ENCODE measurements at regions not wholly inside any gene's neighbourhood (a gene's known extent, or its start where the extent isn't known, plus 50 kb on each side); places are given as distances from the start of the nearest gene placed in this dataset.

DNA sequence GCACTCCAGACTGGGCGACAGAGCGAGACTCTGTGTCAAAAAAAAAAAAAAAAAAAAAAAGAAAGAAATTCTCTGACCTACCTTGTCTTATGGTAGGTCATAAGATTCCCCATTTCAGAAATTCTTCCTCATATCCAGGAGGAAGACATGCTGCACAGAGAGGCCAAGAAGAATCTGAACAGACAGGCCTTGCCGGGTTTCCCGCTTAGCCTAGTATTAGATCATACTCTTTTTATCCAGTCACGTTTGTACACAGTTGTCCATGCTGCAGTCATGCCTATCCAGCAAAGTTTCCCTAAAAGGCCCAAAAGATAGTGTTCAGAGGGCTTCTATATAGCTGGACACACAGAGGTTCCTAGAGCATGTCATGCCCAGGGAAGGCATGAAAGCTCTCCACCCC lies 93.6 kb upstream of the CHODL start:
- no peak for DNase-seq (ENCODE audit: extremely low spot score)
- CTCF ChIA-PET, result no interaction called here
- TF ChIP-seq SUZ12 (IDR thresholded peaks at IDR 0.05) (no peak), FOXK2 (IDR thresholded peaks at IDR 0.05) (no peak), HDGF (IDR thresholded peaks at IDR 0.05; ENCODE audit: borderline replicate concordance) (no peak), ZNF384 (IDR thresholded peaks at IDR 0.05) (no peak), LEF1 (IDR thresholded peaks at IDR 0.05; ENCODE audit: borderline replicate concordance) (no peak), TARDBP (IDR thresholded peaks at IDR 0.05) (no peak), ARNT (IDR thresholded peaks at IDR 0.05) (no peak), FOXM1 (IDR thresholded peaks at IDR 0.05; ENCODE audit: borderline replicate concordance) (no peak), CTBP1 (IDR thresholded peaks at IDR 0.05; ENCODE audit: borderline replicate concordance) (no peak), BHLHE40 (IDR thresholded peaks at IDR 0.05; ENCODE audit: borderline replicate concordance) (no peak), ELF4 (IDR thresholded peaks at IDR 0.05) (no peak), SP1 (IDR thresholded peaks at IDR 0.05) (no peak), L3MBTL2 (conservative IDR thresholded peaks at IDR 0.05) (no peak)
- TF ChIP-seq, protein P1, sequence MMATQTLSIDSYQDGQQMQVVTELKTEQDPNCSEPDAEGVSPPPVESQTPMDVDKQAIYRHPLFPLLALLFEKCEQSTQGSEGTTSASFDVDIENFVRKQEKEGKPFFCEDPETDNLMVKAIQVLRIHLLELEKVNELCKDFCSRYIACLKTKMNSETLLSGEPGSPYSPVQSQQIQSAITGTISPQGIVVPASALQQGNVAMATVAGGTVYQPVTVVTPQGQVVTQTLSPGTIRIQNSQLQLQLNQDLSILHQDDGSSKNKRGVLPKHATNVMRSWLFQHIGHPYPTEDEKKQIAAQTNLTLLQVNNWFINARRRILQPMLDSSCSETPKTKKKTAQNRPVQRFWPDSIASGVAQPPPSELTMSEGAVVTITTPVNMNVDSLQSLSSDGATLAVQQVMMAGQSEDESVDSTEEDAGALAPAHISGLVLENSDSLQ (IDR thresholded peaks at IDR 0.05), result no peak
- POLR2A ChIA-PET, result no interaction called here

DNA sequence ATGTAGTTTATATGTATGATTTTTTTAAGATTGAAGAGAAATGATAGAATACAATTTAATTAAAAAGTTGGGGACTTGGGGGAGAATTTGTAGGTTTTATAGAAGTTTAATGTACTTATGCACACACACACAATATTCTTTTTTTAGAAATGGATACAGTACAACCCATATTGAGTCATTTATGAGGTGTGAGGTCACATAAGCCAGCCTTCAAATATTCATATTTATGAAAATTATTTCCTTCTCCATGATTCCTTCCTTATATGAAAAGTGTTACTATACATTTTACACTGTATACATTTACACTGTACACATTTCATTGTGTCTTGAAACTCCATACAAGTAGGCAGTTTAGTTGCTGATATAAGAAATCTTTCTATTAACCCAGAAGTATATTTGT lies 96.2 kb upstream of the CHODL start:
- POLR2A ChIA-PET, result no interaction called here
- TF ChIP-seq LEF1 (IDR thresholded peaks at IDR 0.05; ENCODE audit: borderline replicate concordance), result no peak
- no peak for TF ChIP-seq SP1 (IDR thresholded peaks at IDR 0.05)
- TF ChIP-seq HDGF (IDR thresholded peaks at IDR 0.05; ENCODE audit: borderline replicate concordance), result no peak
- no peak for TF ChIP-seq BHLHE40 (IDR thresholded peaks at IDR 0.05; ENCODE audit: borderline replicate concordance)
- TF ChIP-seq FOXA1 (IDR thresholded peaks at IDR 0.05), result no peak
- TF ChIP-seq ELF4 (IDR thresholded peaks at IDR 0.05), result no peak
- no peak for TF ChIP-seq FOXK2 (IDR thresholded peaks at IDR 0.05)
- TF ChIP-seq SUZ12 (IDR thresholded peaks at IDR 0.05), result no peak
- TF ChIP-seq ARNT (IDR thresholded peaks at IDR 0.05), result no peak
- TF ChIP-seq FOXM1 (IDR thresholded peaks at IDR 0.05; ENCODE audit: borderline replicate concordance), result no peak
- CTCF ChIA-PET, result no interaction called here

DNA sequence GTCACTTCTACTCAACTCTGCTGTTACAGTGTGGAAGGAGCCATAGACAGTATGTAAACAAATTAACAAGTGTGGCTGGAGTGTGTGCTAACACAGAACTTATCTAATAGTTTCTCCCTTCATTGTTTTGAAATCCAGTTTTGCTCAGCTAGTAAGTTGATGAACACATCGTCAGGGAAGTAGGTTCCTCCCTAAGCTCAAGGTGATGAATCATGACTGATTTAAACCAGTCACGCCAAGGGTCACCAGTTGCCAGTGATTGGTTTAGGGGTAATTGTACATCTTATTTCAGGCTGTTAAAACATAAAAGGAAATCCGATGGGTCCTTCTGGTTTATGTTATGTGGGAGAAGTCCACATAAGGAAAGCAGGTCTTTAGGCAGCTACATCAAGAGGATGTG lies 97.0 kb upstream of the CHODL start:
- TF ChIP-seq, protein P1 (IDR thresholded peaks at IDR 0.05), result no peak
- no peak for TF ChIP-seq NFRKB (IDR thresholded peaks at IDR 0.05)
- TF ChIP-seq SP1 (IDR thresholded peaks at IDR 0.05), result no peak
- no peak for TF ChIP-seq SUZ12 (IDR thresholded peaks at IDR 0.05)
- TF ChIP-seq FOXM1 (IDR thresholded peaks at IDR 0.05; ENCODE audit: borderline replicate concordance), result no peak
- no peak for TF ChIP-seq L3MBTL2 (conservative IDR thresholded peaks at IDR 0.05)
- no peak for TF ChIP-seq BHLHE40 (IDR thresholded peaks at IDR 0.05; ENCODE audit: borderline replicate concordance)
- TF ChIP-seq FOXA1 (IDR thresholded peaks at IDR 0.05), result no peak
- TF ChIP-seq ZNF384 (IDR thresholded peaks at IDR 0.05), result no peak
- no peak for TF ChIP-seq ARNT (IDR thresholded peaks at IDR 0.05)
- no peak for TF ChIP-seq ELF4 (IDR thresholded peaks at IDR 0.05)
- TF ChIP-seq TARDBP (IDR thresholded peaks at IDR 0.05), result no peak
- TF ChIP-seq LEF1 (IDR thresholded peaks at IDR 0.05; ENCODE audit: borderline replicate concordance), result no peak
- TF ChIP-seq CTBP1 (IDR thresholded peaks at IDR 0.05; ENCODE audit: borderline replicate concordance), result no peak
- DNase-seq (ENCODE audit: extremely low spot score), result no peak
- ChIA-PET POLR2A (no interaction called here), CTCF (no interaction called here)

More for the DNA sequence above, 96.2 kb upstream of the CHODL start:
- DNase-seq (ENCODE audit: extremely low spot score), result no peak

DNA sequence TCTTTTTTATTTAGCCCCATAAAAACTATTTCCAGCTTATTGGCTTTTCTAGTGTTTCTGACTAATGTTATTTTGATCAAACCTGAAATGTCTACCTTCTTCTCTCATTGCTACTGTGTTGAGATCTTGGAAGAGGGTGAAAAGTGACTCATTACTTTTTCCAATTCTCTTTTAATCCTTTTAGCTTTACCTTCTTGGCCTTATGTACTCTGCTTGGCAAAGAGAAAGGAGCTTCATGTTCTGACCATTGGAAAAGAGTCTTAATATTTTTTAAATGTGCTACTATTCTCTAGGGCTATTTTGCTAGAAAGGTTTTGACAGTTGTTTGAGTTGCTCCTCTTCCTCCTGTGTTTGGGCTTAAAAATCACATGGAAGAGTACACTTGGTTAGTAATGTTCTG lies 97.8 kb upstream of the CHODL start:
- ChIA-PET CTCF (no interaction called here), POLR2A (no interaction called here)
- no peak for DNase-seq (ENCODE audit: extremely low spot score)
- TF ChIP-seq ARNT (IDR thresholded peaks at IDR 0.05) (no peak), LEF1 (IDR thresholded peaks at IDR 0.05; ENCODE audit: borderline replicate concordance) (no peak), NFRKB (IDR thresholded peaks at IDR 0.05) (no peak), SUZ12 (IDR thresholded peaks at IDR 0.05) (no peak), TARDBP (IDR thresholded peaks at IDR 0.05) (no peak), L3MBTL2 (conservative IDR thresholded peaks at IDR 0.05) (no peak), ELF4 (IDR thresholded peaks at IDR 0.05) (no peak), BHLHE40 (IDR thresholded peaks at IDR 0.05; ENCODE audit: borderline replicate concordance) (no peak), FOXA1 (IDR thresholded peaks at IDR 0.05) (no peak), SP1 (IDR thresholded peaks at IDR 0.05) (no peak), ZNF384 (IDR thresholded peaks at IDR 0.05) (no peak), FOXM1 (IDR thresholded peaks at IDR 0.05; ENCODE audit: borderline replicate concordance) (no peak)
- TF ChIP-seq, protein P1 (IDR thresholded peaks at IDR 0.05), result no peak

DNA sequence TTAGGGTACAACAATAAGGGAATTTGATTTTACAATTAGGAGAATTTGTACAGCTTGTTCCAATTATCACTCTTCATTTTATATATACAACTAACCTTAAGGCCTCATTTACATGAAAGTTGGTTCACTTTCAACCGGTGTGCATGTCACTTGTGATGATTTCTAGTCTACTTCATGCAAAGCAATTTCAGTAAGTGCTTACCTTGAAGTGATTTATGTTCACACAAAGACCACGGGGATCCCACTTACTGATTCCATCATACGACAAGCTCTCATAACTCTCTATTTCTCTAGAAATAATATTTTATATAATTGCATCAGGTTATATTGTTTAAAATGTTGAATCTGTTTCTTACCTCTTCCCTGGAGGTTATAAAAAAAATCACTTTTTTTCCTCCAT lies 100.3 kb upstream of the CHODL start:
- CTCF ChIA-PET, result no interaction called here
- POLR2A ChIA-PET, result no interaction called here
- TF ChIP-seq SUZ12 (IDR thresholded peaks at IDR 0.05) (no peak), ZNF384 (IDR thresholded peaks at IDR 0.05) (no peak), FOXM1 (IDR thresholded peaks at IDR 0.05; ENCODE audit: borderline replicate concordance) (no peak), NFRKB (IDR thresholded peaks at IDR 0.05) (no peak), LEF1 (IDR thresholded peaks at IDR 0.05; ENCODE audit: borderline replicate concordance) (no peak), BHLHE40 (IDR thresholded peaks at IDR 0.05; ENCODE audit: borderline replicate concordance) (no peak), ELF4 (IDR thresholded peaks at IDR 0.05) (no peak), FOXA1 (IDR thresholded peaks at IDR 0.05) (no peak), CTBP1 (IDR thresholded peaks at IDR 0.05; ENCODE audit: borderline replicate concordance) (no peak), L3MBTL2 (conservative IDR thresholded peaks at IDR 0.05) (no peak), SP1 (IDR thresholded peaks at IDR 0.05) (no peak), FOXK2 (IDR thresholded peaks at IDR 0.05) (no peak), TARDBP (IDR thresholded peaks at IDR 0.05) (no peak), HDGF (IDR thresholded peaks at IDR 0.05; ENCODE audit: borderline replicate concordance) (no peak), ARNT (IDR thresholded peaks at IDR 0.05) (no peak)
- TF ChIP-seq, protein P1 (IDR thresholded peaks at IDR 0.05), result no peak
- DNase-seq (ENCODE audit: extremely low spot score), result no peak
